ENCODE measurements at regions not wholly inside any gene's neighbourhood (a gene's known extent, or its start where the extent isn't known, plus 50 kb on each side); places are given as distances from the start of the nearest gene placed in this dataset.

DNA sequence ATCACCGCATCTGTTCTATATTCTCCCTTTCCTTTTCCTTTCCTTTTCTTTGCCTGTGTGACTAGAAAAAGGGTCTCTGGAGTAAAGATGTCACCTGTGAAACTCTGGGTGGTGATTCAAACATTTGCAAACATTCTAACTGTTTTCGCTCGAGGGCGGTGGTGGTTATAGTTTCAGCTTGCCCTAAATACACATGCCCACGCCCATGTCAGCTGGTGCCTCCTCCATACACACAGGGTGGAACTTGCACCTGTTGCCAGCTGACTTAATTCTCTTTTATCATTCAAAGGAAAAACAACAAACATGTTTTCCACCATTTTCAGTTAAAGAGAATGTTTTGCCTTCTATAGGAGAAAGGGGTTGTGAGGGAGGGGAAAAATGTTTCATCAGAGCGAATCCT, 381.9 kb upstream of the ARID1B start:
- TF ChIP-seq POLR2AphosphoS5 (IDR thresholded peaks at IDR 0.05), result no peak
- TF ChIP-seq, protein P1, sequence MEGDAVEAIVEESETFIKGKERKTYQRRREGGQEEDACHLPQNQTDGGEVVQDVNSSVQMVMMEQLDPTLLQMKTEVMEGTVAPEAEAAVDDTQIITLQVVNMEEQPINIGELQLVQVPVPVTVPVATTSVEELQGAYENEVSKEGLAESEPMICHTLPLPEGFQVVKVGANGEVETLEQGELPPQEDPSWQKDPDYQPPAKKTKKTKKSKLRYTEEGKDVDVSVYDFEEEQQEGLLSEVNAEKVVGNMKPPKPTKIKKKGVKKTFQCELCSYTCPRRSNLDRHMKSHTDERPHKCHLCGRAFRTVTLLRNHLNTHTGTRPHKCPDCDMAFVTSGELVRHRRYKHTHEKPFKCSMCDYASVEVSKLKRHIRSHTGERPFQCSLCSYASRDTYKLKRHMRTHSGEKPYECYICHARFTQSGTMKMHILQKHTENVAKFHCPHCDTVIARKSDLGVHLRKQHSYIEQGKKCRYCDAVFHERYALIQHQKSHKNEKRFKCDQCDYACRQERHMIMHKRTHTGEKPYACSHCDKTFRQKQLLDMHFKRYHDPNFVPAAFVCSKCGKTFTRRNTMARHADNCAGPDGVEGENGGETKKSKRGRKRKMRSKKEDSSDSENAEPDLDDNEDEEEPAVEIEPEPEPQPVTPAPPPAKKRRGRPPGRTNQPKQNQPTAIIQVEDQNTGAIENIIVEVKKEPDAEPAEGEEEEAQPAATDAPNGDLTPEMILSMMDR (IDR thresholded peaks at IDR 0.05), result no peak
- TF ChIP-seq EP300 (IDR thresholded peaks at IDR 0.05), result no peak

Measured in suprapubic skin (tissue), 4 donors.